Calu3 (cell line): ENCODE measurements at regions not wholly inside any gene's neighbourhood (a gene's known extent, or its start where the extent isn't known, plus 50 kb on each side); places are given as distances from the start of the nearest gene placed in this dataset.
"Not testable (repeated sequence)": the region's sequence is repeated elsewhere in the genome, so short reads cannot be mapped to it uniquely, and the experiment has no call there.

ENCODE experiments used
- BruUV-seq: library from RNA; stranded (reverse); fragments of 400-500 nt; replicated peaks from 2 replicates; lab custom pipeline; 2021; lab: Mats Ljungman, UMichigan
- CTCF ChIA-PET: fragments of 300-600 bp; sonication (Branson Sonifier 250); formaldehyde crosslinking; loops from one replicate; lab custom pipeline; 2022; ENCODE audit warnings: antibody characterized with exemption; lab: Charles Lee
- DNase-seq: peaks from one replicate; pipeline ENCODE4 v3.0.0; 2022
- H3K27ac Mint-ChIP-seq: one replicate; pipeline ENCODE4 v1.8.0; 2022; ENCODE audit warnings: mixed read lengths; ENCODE audit not compliant: unreplicated experiment
- H3K27me3 Mint-ChIP-seq: one replicate; pipeline ENCODE4 v1.8.0; 2022; ENCODE audit warnings: mixed read lengths; ENCODE audit not compliant: unreplicated experiment
- H3K36me3 Mint-ChIP-seq: one replicate; pipeline ENCODE4 v1.8.0; 2022; ENCODE audit warnings: mild to moderate bottlenecking, moderate library complexity, mixed read lengths; ENCODE audit not compliant: insufficient read depth, unreplicated experiment
- H3K4me1 Mint-ChIP-seq: one replicate; pipeline ENCODE4 v1.8.0; 2022; ENCODE audit warnings: mild to moderate bottlenecking, low read depth, mixed read lengths; ENCODE audit not compliant: unreplicated experiment
- H3K4me3 Mint-ChIP-seq: one replicate; pipeline ENCODE4 v1.8.0; 2022; ENCODE audit warnings: mild to moderate bottlenecking, low read depth, moderate library complexity, mixed read lengths; ENCODE audit not compliant: unreplicated experiment
- H3K9me3 Mint-ChIP-seq: one replicate; pipeline ENCODE4 v1.8.0; 2022; ENCODE audit warnings: low read depth, mixed read lengths; ENCODE audit not compliant: unreplicated experiment
- CTCF ChIP-seq: fragments of 200-600 bp; IDR thresholded peaks from one replicate; pipeline ENCODE4 v1.8.0; 2022; ENCODE audit warnings: antibody characterized with exemption; ENCODE audit not compliant: unreplicated experiment
- intact Hi-C: fragments of 100-400 bp; cut with micrococcal nuclease; formaldehyde crosslinking; loops from one replicate; pipeline ENCODE4 v1.10.0; 2022; ENCODE audit not compliant: unreplicated experiment

GRCh38 chr10:59047180-59047579, 129.3 kb upstream of the PHYHIPL start:
- H3K4me3 Mint-ChIP-seq: no peak overlapping the region
- intact Hi-C loops: no loop called here
- CTCF ChIA-PET: no interaction called here
- H3K27ac Mint-ChIP-seq: no peak overlapping the region
- peaks cover 7% of the 10 kb centered on the region for H3K4me1 Mint-ChIP-seq
- DNase-seq: no peak
- BruUV-seq: no TSS peak
- H3K27me3 Mint-ChIP-seq: peaks cover 35% of the 10 kb centered on the region
- TF ChIP-seq CTCF: no peak
- H3K36me3 Mint-ChIP-seq: peaks cover 6% of the 10 kb centered on the region
- peaks cover 2% of the 10 kb centered on the region for H3K9me3 Mint-ChIP-seq

DNA sequence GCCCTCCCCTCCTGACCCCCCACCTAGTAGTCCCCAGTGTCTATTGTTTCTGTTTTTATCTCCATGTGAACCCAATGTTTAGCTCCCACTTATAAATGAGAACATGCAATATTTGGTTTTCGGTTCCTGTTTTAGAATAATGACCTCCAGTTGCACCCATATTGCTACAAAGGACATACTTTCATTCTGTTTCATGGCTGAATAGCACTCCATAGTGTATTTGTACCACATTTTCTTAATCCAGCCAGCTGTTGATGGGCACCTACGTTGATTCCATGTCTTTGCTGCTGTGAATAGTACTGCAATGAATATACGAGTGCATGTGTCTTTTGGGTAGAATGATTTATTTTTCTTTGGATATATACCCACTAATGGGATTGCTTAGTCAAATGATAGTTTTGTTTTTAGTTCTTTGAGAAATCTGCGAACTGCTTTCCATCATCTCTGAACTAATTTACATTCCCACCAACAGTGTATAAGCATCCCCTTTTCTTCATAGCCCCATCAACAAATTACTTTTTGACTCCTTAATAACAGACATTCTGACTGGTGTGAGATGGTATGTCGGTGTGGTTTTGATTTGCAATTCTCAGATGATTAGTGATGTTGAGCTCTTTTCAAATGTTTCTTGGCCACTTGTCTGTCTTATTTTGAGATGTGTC, 128.4 kb upstream of the PHYHIPL start:
- Mint-ChIP-seq H3K4me3 (no peak overlapping the region), H3K27ac (no peak overlapping the region), H3K27me3 (peaks cover 26% of the 10 kb centered on the region), H3K9me3 (peaks cover 2% of the 10 kb centered on the region), H3K36me3 (peaks cover 6% of the 10 kb centered on the region), H3K4me1 (peaks cover 7% of the 10 kb centered on the region)
- TF ChIP-seq CTCF: no peak
- DNase-seq: no peak
- CTCF ChIA-PET: no interaction called here
- BruUV-seq: no TSS peak
- intact Hi-C loops: no loop called here

DNA sequence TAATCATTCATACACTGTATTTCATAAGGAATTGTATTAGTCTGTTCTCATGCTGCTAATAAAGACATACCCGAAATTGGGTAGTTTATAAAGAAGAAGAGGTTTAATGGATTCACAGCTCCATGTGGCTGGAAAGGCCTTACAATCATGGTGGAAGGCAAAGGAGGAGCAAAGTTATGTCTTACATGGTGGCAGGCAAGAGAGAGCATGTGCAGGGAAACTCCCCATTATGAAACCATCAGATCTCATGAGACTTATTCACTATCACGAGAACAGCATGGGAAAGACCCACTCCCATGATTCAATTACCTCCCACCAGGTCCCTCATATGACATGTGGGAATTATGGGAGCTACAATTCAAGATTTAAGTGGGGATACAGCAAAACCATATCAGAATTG, 122.9 kb upstream of the PHYHIPL start:
- CTCF ChIA-PET, H3K4me1 Mint-ChIP-seq, BruUV-seq, DNase-seq, H3K36me3 Mint-ChIP-seq, H3K9me3 Mint-ChIP-seq, H3K4me3 Mint-ChIP-seq, H3K27ac Mint-ChIP-seq, intact Hi-C loops: not testable (repeated sequence)
- peaks cover 30% of the 10 kb centered on the region for H3K27me3 Mint-ChIP-seq

DNA sequence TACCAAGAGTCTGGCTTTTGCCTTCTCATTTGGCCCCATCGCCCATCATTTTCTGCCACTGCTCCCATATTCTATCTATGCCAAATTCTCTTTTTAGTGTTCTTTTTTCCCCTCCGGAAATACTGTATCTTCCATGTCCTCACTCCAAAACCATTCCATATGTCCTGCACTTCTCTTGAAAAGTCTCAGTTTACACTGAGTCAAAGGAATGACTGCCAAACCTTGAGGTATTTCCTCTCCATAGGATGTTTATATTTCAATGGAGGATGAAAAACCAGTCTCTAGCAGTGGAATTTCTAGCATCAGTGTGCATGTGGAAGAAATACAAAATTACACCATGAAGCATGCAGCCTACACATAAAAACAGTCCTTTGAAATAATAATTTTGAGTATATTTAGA, 121.4 kb upstream of the PHYHIPL start:
- intact Hi-C loops: no loop called here
- no peak for TF ChIP-seq CTCF
- peaks cover 38% of the 10 kb centered on the region for H3K27me3 Mint-ChIP-seq
- H3K4me1 Mint-ChIP-seq: no peaks in the 10 kb centered on the region
- CTCF ChIA-PET: no interaction called here
- H3K9me3 Mint-ChIP-seq: peaks cover 6% of the 10 kb centered on the region
- DNase-seq: no peak
- H3K4me3 Mint-ChIP-seq: no peak overlapping the region
- BruUV-seq: no TSS peak
- H3K36me3 Mint-ChIP-seq: no peaks in the 10 kb centered on the region
- H3K27ac Mint-ChIP-seq: no peak overlapping the region

DNA sequence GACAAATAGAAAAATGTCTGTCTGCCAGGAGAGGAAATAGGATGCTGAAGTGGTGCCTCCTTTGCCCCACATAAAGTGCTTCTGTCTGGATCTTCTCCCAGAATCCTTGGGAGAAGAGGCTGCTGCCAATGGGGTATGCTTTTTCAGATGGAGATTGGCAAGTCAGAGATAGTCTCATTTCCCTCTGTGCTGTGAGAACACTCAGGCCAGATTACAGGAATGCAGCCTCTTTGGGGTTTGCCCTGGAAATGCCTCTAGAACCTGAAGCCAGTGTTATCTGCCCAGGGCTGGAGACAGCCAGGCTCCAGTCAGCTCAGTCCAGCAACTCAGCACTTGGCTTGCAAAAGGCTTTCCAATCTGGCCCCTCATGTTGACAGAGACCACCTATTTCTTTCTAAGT, 119.1 kb upstream of the PHYHIPL start:
- H3K4me3 Mint-ChIP-seq: no peak overlapping the region
- no peak for DNase-seq
- H3K9me3 Mint-ChIP-seq: peaks cover 4% of the 10 kb centered on the region
- no peaks in the 10 kb centered on the region for H3K36me3 Mint-ChIP-seq
- peaks cover 32% of the 10 kb centered on the region for H3K27me3 Mint-ChIP-seq
- intact Hi-C loops: no loop called here
- CTCF ChIA-PET: interaction anchor here (0.9 kb wide), 1 partner anchor 22 kb away, joined by 3 read pairs; no protein-coding TSS in a partner anchor
- no TSS peak for BruUV-seq
- no peak overlapping the region for H3K27ac Mint-ChIP-seq
- H3K4me1 Mint-ChIP-seq: no peaks in the 10 kb centered on the region
- TF ChIP-seq CTCF: no peak
